ENCODE measurements at regions not wholly inside any gene's neighbourhood (a gene's known extent, or its start where the extent isn't known, plus 50 kb on each side); places are given as distances from the start of the nearest gene placed in this dataset.

DNA sequence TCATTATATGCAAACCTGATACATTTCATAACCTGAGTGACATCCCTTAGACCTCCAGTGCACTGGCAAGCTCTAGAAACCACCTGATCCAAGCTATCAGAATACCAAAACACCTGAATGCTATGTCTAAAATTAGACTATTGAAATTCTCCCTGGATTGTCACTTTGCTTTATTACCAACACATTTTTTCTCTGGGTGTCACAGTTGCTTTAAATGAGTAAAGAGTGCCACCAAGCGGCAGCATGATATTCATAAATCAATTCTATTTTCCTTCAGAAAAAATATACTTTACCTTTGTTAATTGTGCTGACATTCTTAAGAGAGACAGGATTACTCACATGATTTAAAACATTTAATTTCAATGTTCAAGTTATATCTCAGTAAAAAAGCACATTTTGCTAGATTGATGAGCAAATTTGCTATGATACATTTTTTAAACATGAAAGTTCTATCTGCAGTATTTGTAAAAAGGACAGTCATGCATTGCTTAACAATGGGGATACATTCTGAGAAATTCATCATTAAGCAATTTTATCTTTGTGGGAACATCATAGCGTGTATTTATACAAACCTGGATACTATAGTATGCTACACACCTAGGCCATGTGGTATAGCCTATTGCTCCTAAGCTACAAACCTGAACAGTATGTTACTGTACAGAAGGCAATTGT lies 338.4 kb upstream of the SLC39A10 start:
- H2AFZ ChIP-seq, result no peak overlapping the region
- no peaks in the 10 kb centered on the region for H3K36me3 ChIP-seq (replicated peaks; ENCODE audit: insufficient read depth, low read depth)
- H3K79me2 ChIP-seq, result no peaks in the 10 kb centered on the region
- TF ChIP-seq EZH2 (IDR thresholded peaks at IDR 0.05; ENCODE audit: borderline replicate concordance), result no peak
- no peak for TF ChIP-seq EZH2phosphoT487 (IDR thresholded peaks at IDR 0.05; ENCODE audit: low read depth, severe bottlenecking, unreplicated experiment)
- TF ChIP-seq, protein P1, sequence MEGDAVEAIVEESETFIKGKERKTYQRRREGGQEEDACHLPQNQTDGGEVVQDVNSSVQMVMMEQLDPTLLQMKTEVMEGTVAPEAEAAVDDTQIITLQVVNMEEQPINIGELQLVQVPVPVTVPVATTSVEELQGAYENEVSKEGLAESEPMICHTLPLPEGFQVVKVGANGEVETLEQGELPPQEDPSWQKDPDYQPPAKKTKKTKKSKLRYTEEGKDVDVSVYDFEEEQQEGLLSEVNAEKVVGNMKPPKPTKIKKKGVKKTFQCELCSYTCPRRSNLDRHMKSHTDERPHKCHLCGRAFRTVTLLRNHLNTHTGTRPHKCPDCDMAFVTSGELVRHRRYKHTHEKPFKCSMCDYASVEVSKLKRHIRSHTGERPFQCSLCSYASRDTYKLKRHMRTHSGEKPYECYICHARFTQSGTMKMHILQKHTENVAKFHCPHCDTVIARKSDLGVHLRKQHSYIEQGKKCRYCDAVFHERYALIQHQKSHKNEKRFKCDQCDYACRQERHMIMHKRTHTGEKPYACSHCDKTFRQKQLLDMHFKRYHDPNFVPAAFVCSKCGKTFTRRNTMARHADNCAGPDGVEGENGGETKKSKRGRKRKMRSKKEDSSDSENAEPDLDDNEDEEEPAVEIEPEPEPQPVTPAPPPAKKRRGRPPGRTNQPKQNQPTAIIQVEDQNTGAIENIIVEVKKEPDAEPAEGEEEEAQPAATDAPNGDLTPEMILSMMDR (IDR thresholded peaks at IDR 0.05; ENCODE audit: poor library complexity), result peak; percentile 78
- 2% methylated on average over 2 of the region's 2 CpGs for WGBS (ENCODE audit: low lambda C conversion rate, missing lambda C conversion rate)
- H3K9me3 ChIP-seq (ENCODE audit: low read depth), result no peaks in the 10 kb centered on the region
- no peaks in the 10 kb centered on the region for H4K20me1 ChIP-seq (ENCODE audit: insufficient read depth, poor library complexity, severe bottlenecking)
- peak overlapping the region; percentile 34 for H3K27ac ChIP-seq
- no peaks in the 10 kb centered on the region for H3K27me3 ChIP-seq
- H3K4me3 ChIP-seq, result no peak overlapping the region
- H3K4me2 ChIP-seq, result peak overlapping the region; percentile 14
- no peaks in the 10 kb centered on the region for H3K9me2 ChIP-seq (replicated peaks; ENCODE audit: insufficient read depth)
- H3K4me1 ChIP-seq (ENCODE audit: insufficient read depth), result peaks cover 15% of the 10 kb centered on the region
- peak; percentile 64 for DNase-seq (ENCODE audit: low spot score)

DNA sequence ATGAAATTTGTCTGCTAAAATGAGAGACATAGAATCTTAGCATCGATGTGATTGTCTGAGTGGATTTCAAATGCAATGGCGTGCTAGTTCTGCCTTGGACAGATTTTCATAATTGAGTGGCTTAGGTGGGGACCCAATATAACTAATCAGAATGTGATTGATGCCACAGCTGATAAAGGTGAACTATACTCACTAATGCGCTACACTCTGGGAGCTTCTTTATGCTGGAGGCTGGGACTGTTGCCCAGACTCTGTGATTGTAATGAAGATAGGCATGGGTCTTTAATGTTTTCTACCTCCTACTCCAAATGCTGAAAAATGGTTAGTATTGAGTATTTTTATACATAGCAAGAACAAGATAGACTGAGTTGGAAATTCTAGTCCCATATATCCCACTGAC lies 339.5 kb upstream of the SLC39A10 start:
- Histone ChIP-seq H3K79me2 (no peaks in the 10 kb centered on the region), H2AFZ (no peak overlapping the region), H3K4me2 (no peak overlapping the region), H3K4me3 (no peak overlapping the region), H3K4me1 (ENCODE audit: insufficient read depth) (peaks cover 15% of the 10 kb centered on the region), H3K27me3 (no peaks in the 10 kb centered on the region), H4K20me1 (ENCODE audit: insufficient read depth, poor library complexity, severe bottlenecking) (no peaks in the 10 kb centered on the region), H3K36me3 (replicated peaks; ENCODE audit: insufficient read depth, low read depth) (no peaks in the 10 kb centered on the region), H3K9me2 (replicated peaks; ENCODE audit: insufficient read depth) (no peaks in the 10 kb centered on the region), H3K9me3 (ENCODE audit: low read depth) (no peaks in the 10 kb centered on the region), H3K27ac (no peak overlapping the region)
- no peak for DNase-seq (ENCODE audit: low spot score)
- WGBS (ENCODE audit: low lambda C conversion rate, missing lambda C conversion rate), result 91% methylated on average over 3 of the region's 3 CpGs
- TF ChIP-seq EZH2 (IDR thresholded peaks at IDR 0.05; ENCODE audit: borderline replicate concordance) (no peak), EZH2phosphoT487 (IDR thresholded peaks at IDR 0.05; ENCODE audit: low read depth, severe bottlenecking, unreplicated experiment) (no peak)
- TF ChIP-seq, protein P1 (IDR thresholded peaks at IDR 0.05; ENCODE audit: poor library complexity), result no peak

DNA sequence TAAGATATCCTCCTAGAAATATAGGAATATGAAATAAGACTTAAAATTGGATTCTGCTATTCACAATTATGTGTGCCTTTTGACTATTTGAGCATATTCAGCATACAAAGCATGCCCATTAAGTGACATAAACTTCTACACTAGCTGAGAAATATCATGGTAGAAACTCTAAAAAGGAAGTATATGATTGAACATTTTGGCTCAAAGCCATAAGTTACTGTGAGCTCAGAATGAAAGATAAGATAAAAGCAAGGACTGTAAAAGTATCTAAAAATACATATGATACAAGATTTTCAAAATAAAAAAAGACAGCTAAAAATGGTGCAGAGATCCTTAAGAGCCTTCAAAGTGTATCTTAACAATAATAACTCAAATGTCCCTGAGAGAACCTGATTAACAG lies 340.5 kb upstream of the SLC39A10 start:
- no peaks in the 10 kb centered on the region for H3K79me2 ChIP-seq
- no peaks in the 10 kb centered on the region for H4K20me1 ChIP-seq (ENCODE audit: insufficient read depth, poor library complexity, severe bottlenecking)
- H2AFZ ChIP-seq, result no peak overlapping the region
- H3K4me3 ChIP-seq, result no peak overlapping the region
- no peak overlapping the region for H3K4me2 ChIP-seq
- TF ChIP-seq EZH2 (IDR thresholded peaks at IDR 0.05; ENCODE audit: borderline replicate concordance) (no peak), EZH2phosphoT487 (IDR thresholded peaks at IDR 0.05; ENCODE audit: low read depth, severe bottlenecking, unreplicated experiment) (no peak)
- TF ChIP-seq, protein P1 (IDR thresholded peaks at IDR 0.05; ENCODE audit: poor library complexity), result no peak
- no peak overlapping the region for H3K27ac ChIP-seq
- no peaks in the 10 kb centered on the region for H3K27me3 ChIP-seq
- H3K9me3 ChIP-seq (ENCODE audit: low read depth), result no peaks in the 10 kb centered on the region
- DNase-seq (ENCODE audit: low spot score), result no peak
- no peaks in the 10 kb centered on the region for H3K36me3 ChIP-seq (replicated peaks; ENCODE audit: insufficient read depth, low read depth)
- H3K9me2 ChIP-seq (replicated peaks; ENCODE audit: insufficient read depth), result no peaks in the 10 kb centered on the region
- H3K4me1 ChIP-seq (ENCODE audit: insufficient read depth), result peaks cover 15% of the 10 kb centered on the region

Measured in hepatocyte (in vitro differentiated cells).